NCI-H128 (cell line): ENCODE measurements at regions not wholly inside any gene's neighbourhood (a gene's known extent, or its start where the extent isn't known, plus 50 kb on each side); places are given as distances from the start of the nearest gene placed in this dataset.
"Not testable (repeated sequence)": the region's sequence is repeated elsewhere in the genome, so short reads cannot be mapped to it uniquely, and the experiment has no call there.

ENCODE experiments used
- DNase-seq: peaks from one replicate; lab custom pipeline; 2025; ENCODE audit not compliant: unreplicated experiment; lab: John Stamatoyannopoulos, UW

- no peak for DNase-seq
Observed at GRCh38 chr5:155595791-155596190, 582.2 kb downstream of the KIF4B start.

GRCh38 chr5:155598552-155598951, 585.0 kb downstream of the KIF4B start:
- no peak for DNase-seq

GRCh38 chr5:155605920-155606319, 592.4 kb downstream of the KIF4B start:
- peak; percentile 31 for DNase-seq

GRCh38 chr5:155616779-155617392, 603.3 kb downstream of the KIF4B start:
- DNase-seq, result no peak

GRCh38 chr5:155619688-155620087, 606.1 kb downstream of the KIF4B start:
- no peak for DNase-seq

GRCh38 chr5:155620821-155621410, 607.4 kb downstream of the KIF4B start:
- DNase-seq, result no peak

- no peak for DNase-seq
Observed at GRCh38 chr5:155624597-155625241, 611.2 kb downstream of the KIF4B start.

- DNase-seq, result no peak
Observed at GRCh38 chr5:155625315-155625714, 611.8 kb downstream of the KIF4B start.

- DNase-seq, result no peak
Observed at GRCh38 chr5:155625897-155626543, 612.5 kb downstream of the KIF4B start.

- DNase-seq, result no peak
Observed at GRCh38 chr5:155626592-155626991, 613.0 kb downstream of the KIF4B start.

- DNase-seq, result no peak
Observed at GRCh38 chr5:155628346-155628745, 614.8 kb downstream of the KIF4B start.

- DNase-seq, result no peak
Observed at GRCh38 chr5:155629597-155629996, 616.0 kb downstream of the KIF4B start.

GRCh38 chr5:155631116-155631515, 617.6 kb downstream of the KIF4B start:
- no peak for DNase-seq

GRCh38 chr5:155633338-155633957, 619.9 kb downstream of the KIF4B start:
- no peak for DNase-seq

GRCh38 chr5:155649666-155650065, 636.1 kb downstream of the KIF4B start:
- DNase-seq, result no peak

- no peak for DNase-seq
Observed at GRCh38 chr5:155655569-155655968, 642.0 kb downstream of the KIF4B start.

- no peak for DNase-seq
Observed at GRCh38 chr5:155661859-155662258, 648.3 kb downstream of the KIF4B start.

GRCh38 chr5:155665361-155665760, 651.8 kb downstream of the KIF4B start:
- no peak for DNase-seq

GRCh38 chr5:155672001-155672400, 655.0 kb upstream of the SGCD start:
- DNase-seq, result not testable (repeated sequence)

- DNase-seq, result no peak
Observed at GRCh38 chr5:155676967-155677366, 650.0 kb upstream of the SGCD start.

- DNase-seq, result no peak
Observed at GRCh38 chr5:155678371-155678770, 648.6 kb upstream of the SGCD start.

- DNase-seq, result no peak
Observed at GRCh38 chr5:155679530-155679929, 647.4 kb upstream of the SGCD start.
